OCI-LY1 (cell line): ENCODE measurements at regions not wholly inside any gene's neighbourhood (a gene's known extent, or its start where the extent isn't known, plus 50 kb on each side); places are given as distances from the start of the nearest gene placed in this dataset.

Experiments
- CTCF ChIP-seq: fragments of 200-600 bp; sonication (generic), shearing (Covaris generic); IDR thresholded peaks from 2 replicates; pipeline ENCODE4 v1.5.1; 2017; ENCODE audit warnings: mild to moderate bottlenecking, antibody characterized with exemption, low read length, moderate library complexity, mixed read lengths
- EZH2 ChIP-seq: fragments of 200-600 bp; sonication (generic), shearing (Covaris generic); IDR thresholded peaks from 2 replicates; pipeline ENCODE4 v1.8.0; 2017; ENCODE audit warnings: borderline replicate concordance, mixed run types, mild to moderate bottlenecking, antibody characterized with exemption, low read length, moderate library complexity, mixed read lengths

- no peak for TF ChIP-seq CTCF
- TF ChIP-seq EZH2 = no peak
These were observed 838.5 kb downstream of the IGSF11 start for GRCh38 chr3:118196183-118196582.
